ENCODE measurements at regions not wholly inside any gene's neighbourhood (a gene's known extent, or its start where the extent isn't known, plus 50 kb on each side); places are given as distances from the start of the nearest gene placed in this dataset.

- H3K27me3 ChIP-seq (ENCODE audit: control insufficient read depth, insufficient read depth, low read length): no peaks in the 10 kb centered on the region
- H3K27ac ChIP-seq (ENCODE audit: insufficient read depth, low read length): no peak overlapping the region
- no peaks in the 10 kb centered on the region for H3K36me3 ChIP-seq (ENCODE audit: control insufficient read depth, insufficient read depth, low read length)
- H3K4me3 ChIP-seq (replicated peaks in 1 of 4; ENCODE audit: control extremely low read depth in 1 of 4, insufficient read depth in 1 of 4, low read depth in 3 of 4, low read length in 4 of 4): no peak overlapping the region
- no peaks in the 10 kb centered on the region for H4K20me1 ChIP-seq (ENCODE audit: control insufficient read depth, extremely low read depth, insufficient read depth, low read length)
- H2AFZ ChIP-seq (ENCODE audit: low read length): no peak overlapping the region
- no peak overlapping the region for H3K9ac ChIP-seq (ENCODE audit: insufficient read depth, low read length)
- TF ChIP-seq EZH2 (IDR thresholded peaks at IDR 0.05; ENCODE audit: low read length, missing control alignments) (no peak), CTCF (conservative IDR thresholded peaks at IDR 0.05 in 1 of 2, IDR thresholded peaks at IDR 0.05 in 1 of 2; ENCODE audit: low read depth in 1 of 2, low read length in 2 of 2) (no peak)
- H3K4me1 ChIP-seq (ENCODE audit: control insufficient read depth, extremely low read depth, insufficient read depth, low read length): no peaks in the 10 kb centered on the region
- no peaks in the 10 kb centered on the region for H3K79me2 ChIP-seq (ENCODE audit: control insufficient read depth, insufficient read depth, low read length)
- DNase-seq (ENCODE audit: low read depth in 2 of 2): peak; percentile 44 to 75
- no peaks in the 10 kb centered on the region for H3K9me3 ChIP-seq (ENCODE audit: control insufficient read depth, insufficient read depth, low read depth, low read length)
- no peak overlapping the region for H3K4me2 ChIP-seq (ENCODE audit: extremely low read depth, insufficient read depth, low read length)
Measured at GRCh38 chr13:40259899-40260298, 406.5 kb downstream of the FOXO1 start.

- no peak overlapping the region for H3K4me3 ChIP-seq (replicated peaks in 1 of 4; ENCODE audit: control extremely low read depth in 1 of 4, insufficient read depth in 1 of 4, low read depth in 3 of 4, low read length in 4 of 4)
- H3K4me2 ChIP-seq (ENCODE audit: extremely low read depth, insufficient read depth, low read length): no peak overlapping the region
- no peaks in the 10 kb centered on the region for H3K27me3 ChIP-seq (ENCODE audit: control insufficient read depth, insufficient read depth, low read length)
- H3K27ac ChIP-seq (ENCODE audit: insufficient read depth, low read length): no peak overlapping the region
- H4K20me1 ChIP-seq (ENCODE audit: control insufficient read depth, extremely low read depth, insufficient read depth, low read length): no peaks in the 10 kb centered on the region
- H3K4me1 ChIP-seq (ENCODE audit: control insufficient read depth, extremely low read depth, insufficient read depth, low read length): no peaks in the 10 kb centered on the region
- no peak for DNase-seq (ENCODE audit: low read depth in 2 of 2)
- no peaks in the 10 kb centered on the region for H3K36me3 ChIP-seq (ENCODE audit: control insufficient read depth, insufficient read depth, low read length)
- H3K9me3 ChIP-seq (ENCODE audit: control insufficient read depth, insufficient read depth, low read depth, low read length): no peaks in the 10 kb centered on the region
- no peaks in the 10 kb centered on the region for H3K79me2 ChIP-seq (ENCODE audit: control insufficient read depth, insufficient read depth, low read length)
- TF ChIP-seq EZH2 (IDR thresholded peaks at IDR 0.05; ENCODE audit: low read length, missing control alignments): no peak
- TF ChIP-seq CTCF (conservative IDR thresholded peaks at IDR 0.05 in 1 of 2, IDR thresholded peaks at IDR 0.05 in 1 of 2; ENCODE audit: low read depth in 1 of 2, low read length in 2 of 2): no peak
- no peak overlapping the region for H3K9ac ChIP-seq (ENCODE audit: insufficient read depth, low read length)
- no peak overlapping the region for H2AFZ ChIP-seq (ENCODE audit: low read length)
Measured at GRCh38 chr13:40261336-40261735, 405.1 kb downstream of the FOXO1 start.

GRCh38 chr13:40261947-40262346, 404.5 kb downstream of the FOXO1 start:
- no peaks in the 10 kb centered on the region for H3K27me3 ChIP-seq (ENCODE audit: control insufficient read depth, insufficient read depth, low read length)
- H4K20me1 ChIP-seq (ENCODE audit: control insufficient read depth, extremely low read depth, insufficient read depth, low read length): no peaks in the 10 kb centered on the region
- H3K79me2 ChIP-seq (ENCODE audit: control insufficient read depth, insufficient read depth, low read length): no peaks in the 10 kb centered on the region
- H3K36me3 ChIP-seq (ENCODE audit: control insufficient read depth, insufficient read depth, low read length): no peaks in the 10 kb centered on the region
- H3K9me3 ChIP-seq (ENCODE audit: control insufficient read depth, insufficient read depth, low read depth, low read length): no peaks in the 10 kb centered on the region
- no peaks in the 10 kb centered on the region for H3K4me1 ChIP-seq (ENCODE audit: control insufficient read depth, extremely low read depth, insufficient read depth, low read length)
- DNase-seq (ENCODE audit: low read depth in 2 of 2): no peak
- no peak overlapping the region for H3K9ac ChIP-seq (ENCODE audit: insufficient read depth, low read length)
- H3K27ac ChIP-seq (ENCODE audit: insufficient read depth, low read length): no peak overlapping the region
- H2AFZ ChIP-seq (ENCODE audit: low read length): no peak overlapping the region
- no peak overlapping the region for H3K4me2 ChIP-seq (ENCODE audit: extremely low read depth, insufficient read depth, low read length)
- H3K4me3 ChIP-seq (replicated peaks in 1 of 4; ENCODE audit: control extremely low read depth in 1 of 4, insufficient read depth in 1 of 4, low read depth in 3 of 4, low read length in 4 of 4): no peak overlapping the region
- no peak for TF ChIP-seq EZH2 (IDR thresholded peaks at IDR 0.05; ENCODE audit: low read length, missing control alignments)
- no peak for TF ChIP-seq CTCF (conservative IDR thresholded peaks at IDR 0.05 in 1 of 2, IDR thresholded peaks at IDR 0.05 in 1 of 2; ENCODE audit: low read depth in 1 of 2, low read length in 2 of 2)

All from fibroblast of lung (primary cell).